ENCODE measurements at regions not wholly inside any gene's neighbourhood (a gene's known extent, or its start where the extent isn't known, plus 50 kb on each side); places are given as distances from the start of the nearest gene placed in this dataset.

DNA sequence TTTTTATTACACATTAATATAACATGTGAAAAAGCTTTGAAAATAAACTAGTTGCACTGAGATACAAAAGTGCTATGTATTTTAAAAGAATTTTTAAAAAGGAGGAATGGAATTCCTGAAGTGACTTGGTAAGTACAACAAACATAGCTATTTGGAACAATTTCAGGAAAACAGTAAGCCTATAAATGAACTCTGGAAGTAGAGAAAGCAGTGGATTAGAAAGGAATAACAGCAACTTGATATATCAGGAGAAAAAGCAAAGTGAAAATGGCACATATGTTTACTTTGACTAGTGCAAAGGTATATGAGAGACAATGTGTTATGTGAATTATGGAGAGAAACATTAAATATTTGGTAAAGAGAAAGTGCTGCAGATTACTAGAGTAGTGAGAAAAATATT, 811.7 kb downstream of the C12orf50 start:
- no peak overlapping the region for H3K27ac Mint-ChIP-seq
- Histone ChIP-seq H2BK20ac (ENCODE audit: low read depth, low read length, poor library complexity, severe bottlenecking) (no peak overlapping the region), H2BK15ac (ENCODE audit: low read depth, low read length) (no peak overlapping the region), H3K27ac (ENCODE audit: insufficient read length, low read depth, low read length) (no peak overlapping the region), H4K20me1 (ENCODE audit: control insufficient read depth, insufficient read depth, insufficient read length) (no peaks in the 10 kb centered on the region), H4K5ac (ENCODE audit: insufficient read length, low read depth, low read length) (no peak overlapping the region), H3K4ac (ENCODE audit: low read depth, low read length) (no peak overlapping the region), H3K4me1 (ENCODE audit: insufficient read depth, low read length) (no peaks in the 10 kb centered on the region), H3K9ac (ENCODE audit: extremely low read depth, insufficient read length, low read length) (no peak overlapping the region), H3K27me3 (ENCODE audit: insufficient read depth, low read length) (no peaks in the 10 kb centered on the region), H4K8ac (replicated peaks; ENCODE audit: insufficient read length, low read depth, low read length) (no peak overlapping the region), H2AFZ (ENCODE audit: low read length) (no peak overlapping the region), H2BK5ac (ENCODE audit: insufficient read length, low read length) (no peak overlapping the region), H3T11ph (ENCODE audit: low read length) (no peak overlapping the region), H3K23me2 (ENCODE audit: insufficient read length, low read depth, low read length, poor library complexity, severe bottlenecking) (no peaks in the 10 kb centered on the region), H2BK12ac (ENCODE audit: insufficient read length, low read depth, low read length) (no peak overlapping the region), H3K79me2 (ENCODE audit: insufficient read depth, low read length) (no peaks in the 10 kb centered on the region), H3K9me3 (ENCODE audit: control insufficient read depth, low read depth, low read length) (no peaks in the 10 kb centered on the region), H4K91ac (ENCODE audit: insufficient read length, low read depth, low read length) (no peak overlapping the region), H2AK5ac (ENCODE audit: insufficient read length, low read length) (no peak overlapping the region), H3K79me1 (ENCODE audit: insufficient read depth, low read depth, low read length, poor library complexity, severe bottlenecking) (no peaks in the 10 kb centered on the region), H3K56ac (ENCODE audit: insufficient read length, low read depth, low read length) (no peak overlapping the region), H3K18ac (ENCODE audit: insufficient read length, low read depth, low read length) (no peak overlapping the region), H2BK120ac (ENCODE audit: low read depth, low read length, poor library complexity, severe bottlenecking) (no peak overlapping the region), H3K4me2 (ENCODE audit: insufficient read depth, insufficient read length, low read length) (no peak overlapping the region), H3K23ac (ENCODE audit: insufficient read length, low read depth, low read length) (no peak overlapping the region), H3K14ac (ENCODE audit: insufficient read depth, low read length) (no peak overlapping the region)
- H3K4me1 Mint-ChIP-seq = no peaks in the 10 kb centered on the region
- H3K4me3 Mint-ChIP-seq = no peak overlapping the region
- TF ChIP-seq, protein P1, sequence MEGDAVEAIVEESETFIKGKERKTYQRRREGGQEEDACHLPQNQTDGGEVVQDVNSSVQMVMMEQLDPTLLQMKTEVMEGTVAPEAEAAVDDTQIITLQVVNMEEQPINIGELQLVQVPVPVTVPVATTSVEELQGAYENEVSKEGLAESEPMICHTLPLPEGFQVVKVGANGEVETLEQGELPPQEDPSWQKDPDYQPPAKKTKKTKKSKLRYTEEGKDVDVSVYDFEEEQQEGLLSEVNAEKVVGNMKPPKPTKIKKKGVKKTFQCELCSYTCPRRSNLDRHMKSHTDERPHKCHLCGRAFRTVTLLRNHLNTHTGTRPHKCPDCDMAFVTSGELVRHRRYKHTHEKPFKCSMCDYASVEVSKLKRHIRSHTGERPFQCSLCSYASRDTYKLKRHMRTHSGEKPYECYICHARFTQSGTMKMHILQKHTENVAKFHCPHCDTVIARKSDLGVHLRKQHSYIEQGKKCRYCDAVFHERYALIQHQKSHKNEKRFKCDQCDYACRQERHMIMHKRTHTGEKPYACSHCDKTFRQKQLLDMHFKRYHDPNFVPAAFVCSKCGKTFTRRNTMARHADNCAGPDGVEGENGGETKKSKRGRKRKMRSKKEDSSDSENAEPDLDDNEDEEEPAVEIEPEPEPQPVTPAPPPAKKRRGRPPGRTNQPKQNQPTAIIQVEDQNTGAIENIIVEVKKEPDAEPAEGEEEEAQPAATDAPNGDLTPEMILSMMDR (conservative IDR thresholded peaks at IDR 0.05) = no peak
- H3K27me3 Mint-ChIP-seq (ENCODE audit: low read depth) = no peaks in the 10 kb centered on the region
- no peaks in the 10 kb centered on the region for H3K36me3 Mint-ChIP-seq (ENCODE audit: insufficient read depth in 1 of 3, low read depth in 3 of 3)
- no peak for DNase-seq
- H3K9me3 Mint-ChIP-seq = no peaks in the 10 kb centered on the region
